ENCODE measurements at regions not wholly inside any gene's neighbourhood (a gene's known extent, or its start where the extent isn't known, plus 50 kb on each side); places are given as distances from the start of the nearest gene placed in this dataset.

DNA sequence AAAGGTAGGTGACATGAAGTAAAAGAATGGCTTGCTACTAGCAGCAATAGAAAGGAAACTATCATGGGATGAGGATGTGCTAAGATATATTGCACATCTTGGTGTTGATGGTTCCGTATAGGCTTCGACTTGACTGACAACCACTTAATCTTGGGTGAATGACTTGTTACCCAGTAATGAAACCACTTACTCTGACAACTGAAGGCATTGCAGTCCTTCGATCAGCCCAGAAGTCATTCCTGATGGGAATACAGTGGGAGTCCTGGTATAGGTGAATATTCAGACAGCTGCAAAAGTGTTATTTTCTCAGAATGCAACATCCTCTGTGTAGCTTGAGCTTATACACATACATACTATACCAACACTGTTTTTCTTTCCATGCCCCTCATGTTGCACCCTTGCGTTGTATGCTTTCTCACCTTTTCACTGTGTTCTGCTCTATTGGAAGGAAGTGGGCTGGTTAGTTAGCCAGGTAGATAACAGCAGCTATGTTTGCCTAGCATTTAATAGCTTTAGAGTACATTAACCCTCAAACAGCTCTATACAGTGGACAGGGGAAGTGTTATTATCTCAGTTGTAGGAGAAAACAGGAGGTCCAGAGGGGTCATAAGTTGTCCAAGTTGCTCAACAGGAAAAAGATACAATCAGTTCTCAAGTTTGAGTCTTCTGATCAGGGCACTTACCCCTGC is 376.5 kb downstream of the MFSD1 start:
- no peak for DNase-seq (ENCODE audit: low spot score)
- TF ChIP-seq, protein P1, sequence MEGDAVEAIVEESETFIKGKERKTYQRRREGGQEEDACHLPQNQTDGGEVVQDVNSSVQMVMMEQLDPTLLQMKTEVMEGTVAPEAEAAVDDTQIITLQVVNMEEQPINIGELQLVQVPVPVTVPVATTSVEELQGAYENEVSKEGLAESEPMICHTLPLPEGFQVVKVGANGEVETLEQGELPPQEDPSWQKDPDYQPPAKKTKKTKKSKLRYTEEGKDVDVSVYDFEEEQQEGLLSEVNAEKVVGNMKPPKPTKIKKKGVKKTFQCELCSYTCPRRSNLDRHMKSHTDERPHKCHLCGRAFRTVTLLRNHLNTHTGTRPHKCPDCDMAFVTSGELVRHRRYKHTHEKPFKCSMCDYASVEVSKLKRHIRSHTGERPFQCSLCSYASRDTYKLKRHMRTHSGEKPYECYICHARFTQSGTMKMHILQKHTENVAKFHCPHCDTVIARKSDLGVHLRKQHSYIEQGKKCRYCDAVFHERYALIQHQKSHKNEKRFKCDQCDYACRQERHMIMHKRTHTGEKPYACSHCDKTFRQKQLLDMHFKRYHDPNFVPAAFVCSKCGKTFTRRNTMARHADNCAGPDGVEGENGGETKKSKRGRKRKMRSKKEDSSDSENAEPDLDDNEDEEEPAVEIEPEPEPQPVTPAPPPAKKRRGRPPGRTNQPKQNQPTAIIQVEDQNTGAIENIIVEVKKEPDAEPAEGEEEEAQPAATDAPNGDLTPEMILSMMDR (IDR thresholded peaks at IDR 0.05) = no peak

DNA sequence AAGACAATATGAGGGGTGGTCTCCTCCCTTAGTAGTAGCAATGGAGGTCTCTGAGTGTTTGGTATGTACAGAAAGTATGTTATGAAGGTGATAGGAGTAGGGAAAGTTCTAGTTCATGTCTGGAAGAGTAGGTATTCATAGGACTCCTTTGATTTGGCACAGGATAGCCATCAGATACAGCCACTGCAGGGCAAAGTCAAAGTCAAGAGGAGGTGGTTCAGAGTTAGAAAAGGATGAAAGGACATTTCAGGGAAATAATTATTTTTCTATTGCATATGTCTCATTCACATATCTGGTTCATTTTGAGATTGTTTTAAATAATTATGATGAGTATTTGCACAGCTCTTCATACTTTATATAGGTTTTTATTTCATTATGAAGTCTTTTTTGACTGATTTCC is 381.1 kb downstream of the MFSD1 start:
- no peak for DNase-seq (ENCODE audit: low spot score)
- H3K4me3 ChIP-seq = no peak overlapping the region
- TF ChIP-seq, protein P1 (IDR thresholded peaks at IDR 0.05) = no peak
- no peak overlapping the region for H3K27ac ChIP-seq

More for the DNA sequence above, 376.5 kb downstream of the MFSD1 start:
- Histone ChIP-seq H3K27ac (no peak overlapping the region), H3K4me3 (no peak overlapping the region)

DNA sequence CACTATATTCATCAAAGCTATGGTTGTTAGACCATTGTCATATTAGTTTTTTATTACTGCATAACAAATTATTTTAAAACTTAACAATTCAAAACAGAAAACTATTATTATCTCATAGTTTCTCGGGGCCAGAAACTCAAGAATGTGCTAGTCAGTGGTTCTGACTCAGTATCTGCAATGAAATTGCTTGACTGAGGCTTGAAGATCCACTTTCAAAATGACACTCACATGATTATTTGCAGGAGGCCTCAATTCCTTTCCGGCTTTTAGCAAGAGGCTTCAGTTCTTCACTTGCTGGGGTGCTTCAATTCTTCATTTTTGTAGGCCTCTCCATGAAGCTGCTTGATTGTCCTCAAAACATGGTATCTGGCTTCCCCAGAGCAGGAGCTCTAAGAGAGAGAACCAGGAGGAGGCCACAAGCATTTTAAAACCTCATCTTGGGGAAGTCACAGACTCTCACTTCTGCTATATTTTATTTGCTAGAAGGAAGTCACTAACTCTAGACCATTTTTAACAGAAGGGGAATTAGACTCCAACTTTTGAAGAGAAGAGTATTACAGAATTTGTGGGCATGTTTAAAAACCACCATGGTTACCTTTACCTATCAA is 383.7 kb downstream of the MFSD1 start:
- no peak for DNase-seq (ENCODE audit: low spot score)
- TF ChIP-seq, protein P1 (IDR thresholded peaks at IDR 0.05) = no peak
- H3K27ac ChIP-seq = no peak overlapping the region

DNA sequence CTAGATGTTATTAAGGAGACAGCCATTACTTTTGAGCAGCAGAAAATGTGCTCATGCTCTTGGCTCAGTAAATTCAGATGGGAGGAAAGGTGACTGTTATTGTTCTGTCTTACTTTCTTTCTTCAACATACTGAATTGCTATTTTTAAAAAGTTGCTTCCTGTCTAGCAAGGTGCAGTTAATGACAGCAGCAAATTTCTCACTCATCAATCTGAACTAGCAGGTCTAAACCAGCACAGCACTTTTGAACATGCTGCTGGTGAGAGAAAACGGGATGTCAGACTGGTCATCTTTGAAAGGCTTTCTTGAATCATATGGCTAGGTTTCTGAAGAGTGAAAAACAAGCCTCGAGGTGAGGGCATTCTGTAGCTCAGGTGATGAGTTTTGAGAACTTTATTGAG is 384.7 kb downstream of the MFSD1 start:
- Histone ChIP-seq H3K27ac (no peak overlapping the region), H3K4me3 (no peak overlapping the region)
- TF ChIP-seq, protein P1 (IDR thresholded peaks at IDR 0.05) = no peak
- no peak for DNase-seq (ENCODE audit: low spot score)

More for the DNA sequence above, 383.7 kb downstream of the MFSD1 start:
- no peak overlapping the region for H3K4me3 ChIP-seq

DNA sequence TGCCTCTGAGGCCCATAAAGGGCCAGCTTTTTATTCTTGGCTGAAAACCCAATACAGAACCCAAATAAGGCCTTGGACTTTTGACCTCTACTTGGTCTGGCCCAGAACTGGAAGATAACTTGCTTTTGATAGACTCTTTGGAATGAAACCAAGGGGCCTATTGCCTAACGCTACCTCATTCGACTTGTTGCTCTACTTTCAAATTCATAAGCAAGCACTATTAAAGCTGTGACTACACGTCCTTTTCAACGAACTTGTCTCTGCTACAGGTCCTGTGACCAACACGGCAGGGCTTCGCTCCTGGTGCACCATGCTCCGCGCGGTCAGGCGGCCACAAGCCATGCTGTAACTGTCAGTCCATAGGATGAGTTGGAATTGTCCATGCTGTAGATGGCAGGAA is 385.4 kb downstream of the MFSD1 start:
- no peak overlapping the region for H3K4me3 ChIP-seq
- no peak for DNase-seq (ENCODE audit: low spot score)
- TF ChIP-seq, protein P1 (IDR thresholded peaks at IDR 0.05) = no peak

DNA sequence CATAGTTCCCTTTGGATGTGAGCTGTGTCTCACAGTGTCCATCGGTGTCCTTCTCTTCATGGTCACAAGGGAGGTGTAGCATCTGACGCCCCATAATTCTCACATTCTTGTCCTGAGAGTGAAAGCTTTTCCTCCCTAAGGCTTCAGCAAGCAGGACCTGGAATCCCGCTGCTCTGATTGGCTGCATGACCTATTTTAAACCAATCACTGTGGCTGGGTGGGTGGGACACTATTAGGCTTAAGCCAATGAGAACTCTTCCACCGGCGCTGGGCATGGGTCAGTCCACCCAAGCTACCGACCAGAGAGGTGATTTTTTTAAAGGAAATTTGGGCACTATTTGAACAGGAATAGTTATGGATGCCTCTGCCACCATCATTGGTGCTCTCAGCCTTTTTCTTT is 385.9 kb downstream of the MFSD1 start:
- TF ChIP-seq, protein P1 (IDR thresholded peaks at IDR 0.05) = no peak
- Histone ChIP-seq H3K4me3 (no peak overlapping the region), H3K27ac (no peak overlapping the region)
- no peak for DNase-seq (ENCODE audit: low spot score)

More for the DNA sequence above, 385.4 kb downstream of the MFSD1 start:
- H3K27ac ChIP-seq = no peak overlapping the region

All from coronary artery (tissue), 2 donors.